AG10803 (cell line): ENCODE measurements at regions not wholly inside any gene's neighbourhood (a gene's known extent, or its start where the extent isn't known, plus 50 kb on each side); places are given as distances from the start of the nearest gene placed in this dataset.

Experiments used
- DNase-seq: peaks from one replicate; pipeline ENCODE4 v3.0.0; 2010; ENCODE audit warnings: low read depth
- H3K4me3 ChIP-seq: 2 replicates; pipeline ENCODE4 v1.5.1; 2011; ENCODE audit warnings: mild to moderate bottlenecking, low read length, control low read depth
- CTCF ChIP-seq: conservative IDR thresholded peaks from 2 replicates; pipeline ENCODE4 v1.5.1; 2011; ENCODE audit warnings: mild to moderate bottlenecking, low read length, control low read depth, inconsistent platforms

- no peak overlapping the region for H3K4me3 ChIP-seq
- no peak for TF ChIP-seq CTCF
- peak; percentile 27 for DNase-seq
Observed at GRCh38 chr18:41128545-41128944, 826.5 kb upstream of the PIK3C3 start.

- no peak for DNase-seq
- H3K4me3 ChIP-seq, result no peak overlapping the region
- TF ChIP-seq CTCF, result no peak
Observed at GRCh38 chr18:41128126-41128525, 826.9 kb upstream of the PIK3C3 start.

- no peak overlapping the region for H3K4me3 ChIP-seq
- peak; percentile 73 for DNase-seq
- no peak for TF ChIP-seq CTCF
Observed at GRCh38 chr18:41126541-41127235, 828.3 kb upstream of the PIK3C3 start.

GRCh38 chr18:41121116-41121826 lies 833.8 kb upstream of the PIK3C3 start:
- H3K4me3 ChIP-seq, result no peak overlapping the region
- TF ChIP-seq CTCF, result no peak
- peak; percentile 80 for DNase-seq

- TF ChIP-seq CTCF, result no peak
- DNase-seq, result peak; percentile 53
- H3K4me3 ChIP-seq, result no peak overlapping the region
Observed at GRCh38 chr18:41119031-41119430, 836.0 kb upstream of the PIK3C3 start.

- peak; percentile 89 for DNase-seq
- TF ChIP-seq CTCF, result no peak
Observed at GRCh38 chr18:41113885-41114482, 841.0 kb upstream of the PIK3C3 start.

GRCh38 chr18:41099451-41099850 lies 855.6 kb upstream of the PIK3C3 start:
- DNase-seq, result no peak
- no peak overlapping the region for H3K4me3 ChIP-seq
- no peak for TF ChIP-seq CTCF

More at GRCh38 chr18:41113885-41114482, 841.0 kb upstream of the PIK3C3 start:
- no peak overlapping the region for H3K4me3 ChIP-seq
